Loucy (cell line): ENCODE measurements at regions not wholly inside any gene's neighbourhood (a gene's known extent, or its start where the extent isn't known, plus 50 kb on each side); places are given as distances from the start of the nearest gene placed in this dataset.

ENCODE experiments used
- CTCF ChIP-seq: fragments of 200-600 bp; sonication (generic); conservative IDR thresholded peaks from 2 replicates; pipeline ENCODE4 v1.5.1; 2014; ENCODE audit warnings: mild to moderate bottlenecking, antibody characterized with exemption, low read length
- EZH2phosphoT487 ChIP-seq: fragments of 200-600 bp; IDR thresholded peaks from 2 replicates; pipeline ENCODE4 v1.6.1; 2018; ENCODE audit warnings: antibody characterized with exemption, mild to moderate bottlenecking, moderate library complexity, borderline replicate concordance

GRCh38 chr9:1929722-1930244 lies 85.4 kb upstream of the SMARCA2 start:
- TF ChIP-seq CTCF = no peak
- TF ChIP-seq EZH2phosphoT487 = no peak
